ENCODE measurements at regions not wholly inside any gene's neighbourhood (a gene's known extent, or its start where the extent isn't known, plus 50 kb on each side); places are given as distances from the start of the nearest gene placed in this dataset.

GRCh38 chr10:128220021-128220420 lies 93.8 kb upstream of the MKI67 start:
- no peak overlapping the region for H3K27ac ChIP-seq (replicated peaks; ENCODE audit: low read length)

GRCh38 chr10:128221117-128221516 lies 94.9 kb upstream of the MKI67 start:
- Histone ChIP-seq H2AK5ac (ENCODE audit: low read depth, low read length) (no peak overlapping the region), H2BK12ac (ENCODE audit: low read length) (no peak overlapping the region), H3K23ac (ENCODE audit: low read depth, low read length, poor library complexity) (no peak overlapping the region), H2BK120ac (ENCODE audit: low read depth, low read length) (no peak overlapping the region), H3K4me2 (ENCODE audit: insufficient read depth, low read length, poor library complexity, severe bottlenecking) (no peak overlapping the region), H3K14ac (ENCODE audit: low read length) (no peak overlapping the region), H3K36me3 (replicated peaks in 1 of 2; ENCODE audit: control insufficient read depth in 2 of 2, insufficient read depth in 2 of 2, low read length in 2 of 2) (no peaks in the 10 kb centered on the region), H4K8ac (ENCODE audit: low read depth, low read length) (no peak overlapping the region), H4K91ac (ENCODE audit: low read depth, low read length, poor library complexity) (no peak overlapping the region), H3K4me3 (ENCODE audit: low read length in 2 of 2) (no peak overlapping the region), H2BK5ac (ENCODE audit: low read length) (no peak overlapping the region), H3K4me1 (ENCODE audit: control insufficient read depth in 2 of 2, insufficient read depth in 1 of 2, low read depth in 1 of 2, low read length in 2 of 2) (peaks cover 0 to 2% of the 10 kb centered on the region in 2 donors), H3K18ac (ENCODE audit: low read length) (no peak overlapping the region), H3K27me3 (ENCODE audit: control insufficient read depth in 3 of 3, insufficient read depth in 3 of 3, low read depth in 1 of 3, low read length in 3 of 3) (peaks cover 0 to 3% (median 0%) of the 10 kb centered on the region in 3 experiments), H3K27ac (replicated peaks; ENCODE audit: low read length) (no peak overlapping the region), H2BK15ac (ENCODE audit: low read length) (no peak overlapping the region), H3K4ac (ENCODE audit: low read length) (no peak overlapping the region), H3K79me1 (ENCODE audit: low read depth, low read length) (no peaks in the 10 kb centered on the region), H3K9me3 (replicated peaks in 1 of 2; ENCODE audit: control insufficient read depth in 2 of 2, insufficient read depth in 1 of 2, low read depth in 1 of 2, low read length in 2 of 2) (no peaks in the 10 kb centered on the region), H2AFZ (ENCODE audit: low read length) (no peak overlapping the region), H3K9ac (ENCODE audit: low read depth, low read length, poor library complexity) (no peak overlapping the region)
- no peak for DNase-seq (ENCODE audit: low spot score)
- WGBS, 2 donors (ENCODE audit: extremely low coverage in 2 of 2, insufficient read length in 2 of 2, insufficient replicate concordance in 1 of 2): no CpG with 5 or more reads among the region's 11 CpGs

More at GRCh38 chr10:128220021-128220420, 93.8 kb upstream of the MKI67 start:
- H2BK5ac ChIP-seq (ENCODE audit: low read length): no peak overlapping the region
- no peak overlapping the region for H3K18ac ChIP-seq (ENCODE audit: low read length)
- H4K8ac ChIP-seq (ENCODE audit: low read depth, low read length): no peak overlapping the region
- no peak overlapping the region for H3K14ac ChIP-seq (ENCODE audit: low read length)
- H3K9me3 ChIP-seq (replicated peaks in 1 of 2; ENCODE audit: control insufficient read depth in 2 of 2, insufficient read depth in 1 of 2, low read depth in 1 of 2, low read length in 2 of 2): no peaks in the 10 kb centered on the region
- H3K27me3 ChIP-seq (ENCODE audit: control insufficient read depth in 3 of 3, insufficient read depth in 3 of 3, low read depth in 1 of 3, low read length in 3 of 3): peaks cover 0 to 3% (median 0%) of the 10 kb centered on the region in 3 experiments
- H3K23ac ChIP-seq (ENCODE audit: low read depth, low read length, poor library complexity): no peak overlapping the region
- no peak for DNase-seq (ENCODE audit: low spot score)
- H3K9ac ChIP-seq (ENCODE audit: low read depth, low read length, poor library complexity): no peak overlapping the region
- no peak overlapping the region for H2BK15ac ChIP-seq (ENCODE audit: low read length)
- H2AFZ ChIP-seq (ENCODE audit: low read length): no peak overlapping the region
- H3K36me3 ChIP-seq (replicated peaks in 1 of 2; ENCODE audit: control insufficient read depth in 2 of 2, insufficient read depth in 2 of 2, low read length in 2 of 2): no peaks in the 10 kb centered on the region
- no peak overlapping the region for H2BK12ac ChIP-seq (ENCODE audit: low read length)
- H4K91ac ChIP-seq (ENCODE audit: low read depth, low read length, poor library complexity): no peak overlapping the region
- no peak overlapping the region for H3K4me3 ChIP-seq (ENCODE audit: low read length in 2 of 2)
- WGBS, 2 donors (ENCODE audit: extremely low coverage in 2 of 2, insufficient read length in 2 of 2, insufficient replicate concordance in 1 of 2): no CpG with 5 or more reads among the region's 5 CpGs
- H2BK120ac ChIP-seq (ENCODE audit: low read depth, low read length): no peak overlapping the region
- no peak overlapping the region for H2AK5ac ChIP-seq (ENCODE audit: low read depth, low read length)
- H3K4me1 ChIP-seq (ENCODE audit: control insufficient read depth in 2 of 2, insufficient read depth in 1 of 2, low read depth in 1 of 2, low read length in 2 of 2): peaks cover 0 to 8% of the 10 kb centered on the region in 2 donors
- H3K4me2 ChIP-seq (ENCODE audit: insufficient read depth, low read length, poor library complexity, severe bottlenecking): no peak overlapping the region
- H3K79me1 ChIP-seq (ENCODE audit: low read depth, low read length): no peaks in the 10 kb centered on the region
- no peak overlapping the region for H3K4ac ChIP-seq (ENCODE audit: low read length)

- Histone ChIP-seq H4K91ac (ENCODE audit: low read depth, low read length, poor library complexity) (no peak overlapping the region), H3K18ac (ENCODE audit: low read length) (no peak overlapping the region), H3K36me3 (replicated peaks in 1 of 2; ENCODE audit: control insufficient read depth in 2 of 2, insufficient read depth in 2 of 2, low read length in 2 of 2) (no peaks in the 10 kb centered on the region), H3K4me3 (ENCODE audit: low read length in 2 of 2) (no peak overlapping the region), H2AK5ac (ENCODE audit: low read depth, low read length) (no peak overlapping the region), H3K4me1 (ENCODE audit: control insufficient read depth in 2 of 2, insufficient read depth in 1 of 2, low read depth in 1 of 2, low read length in 2 of 2) (peaks cover 0 to 2% of the 10 kb centered on the region in 2 donors), H3K4me2 (ENCODE audit: insufficient read depth, low read length, poor library complexity, severe bottlenecking) (no peak overlapping the region), H3K27ac (replicated peaks; ENCODE audit: low read length) (no peak overlapping the region), H3K9ac (ENCODE audit: low read depth, low read length, poor library complexity) (no peak overlapping the region), H2BK12ac (ENCODE audit: low read length) (no peak overlapping the region), H3K9me3 (replicated peaks in 1 of 2; ENCODE audit: control insufficient read depth in 2 of 2, insufficient read depth in 1 of 2, low read depth in 1 of 2, low read length in 2 of 2) (no peaks in the 10 kb centered on the region), H2BK120ac (ENCODE audit: low read depth, low read length) (no peak overlapping the region), H3K4ac (ENCODE audit: low read length) (no peak overlapping the region), H3K27me3 (ENCODE audit: control insufficient read depth in 3 of 3, insufficient read depth in 3 of 3, low read depth in 1 of 3, low read length in 3 of 3) (peaks cover 0 to 3% (median 0%) of the 10 kb centered on the region in 3 experiments), H2BK15ac (ENCODE audit: low read length) (no peak overlapping the region), H3K14ac (ENCODE audit: low read length) (no peak overlapping the region), H2BK5ac (ENCODE audit: low read length) (no peak overlapping the region), H2AFZ (ENCODE audit: low read length) (no peak overlapping the region), H4K8ac (ENCODE audit: low read depth, low read length) (no peak overlapping the region), H3K79me1 (ENCODE audit: low read depth, low read length) (no peaks in the 10 kb centered on the region), H3K23ac (ENCODE audit: low read depth, low read length, poor library complexity) (no peak overlapping the region)
- WGBS, 2 donors (ENCODE audit: extremely low coverage in 2 of 2, insufficient read length in 2 of 2, insufficient replicate concordance in 1 of 2): no CpG with 5 or more reads among the region's 9 CpGs
- no peak for DNase-seq (ENCODE audit: low spot score)
Observed at GRCh38 chr10:128221807-128222206, 95.6 kb upstream of the MKI67 start.

GRCh38 chr10:128222332-128222849 lies 96.2 kb upstream of the MKI67 start:
- WGBS, 2 donors (ENCODE audit: extremely low coverage in 2 of 2, insufficient read length in 2 of 2, insufficient replicate concordance in 1 of 2): no CpG with 5 or more reads among the region's 11 CpGs
- Histone ChIP-seq H3K4me1 (ENCODE audit: control insufficient read depth in 2 of 2, insufficient read depth in 1 of 2, low read depth in 1 of 2, low read length in 2 of 2) (peaks cover 0 to 2% of the 10 kb centered on the region in 2 donors), H3K9ac (ENCODE audit: low read depth, low read length, poor library complexity) (no peak overlapping the region), H3K4me3 (ENCODE audit: low read length in 2 of 2) (no peak overlapping the region), H4K8ac (ENCODE audit: low read depth, low read length) (no peak overlapping the region), H3K23ac (ENCODE audit: low read depth, low read length, poor library complexity) (no peak overlapping the region), H3K79me1 (ENCODE audit: low read depth, low read length) (no peaks in the 10 kb centered on the region), H3K18ac (ENCODE audit: low read length) (no peak overlapping the region), H4K91ac (ENCODE audit: low read depth, low read length, poor library complexity) (no peak overlapping the region), H3K27me3 (ENCODE audit: control insufficient read depth in 3 of 3, insufficient read depth in 3 of 3, low read depth in 1 of 3, low read length in 3 of 3) (no peaks in the 10 kb centered on the region), H3K27ac (replicated peaks; ENCODE audit: low read length) (no peak overlapping the region), H2BK12ac (ENCODE audit: low read length) (no peak overlapping the region), H2AFZ (ENCODE audit: low read length) (no peak overlapping the region), H2BK120ac (ENCODE audit: low read depth, low read length) (no peak overlapping the region), H3K14ac (ENCODE audit: low read length) (peak overlapping the region; percentile 63), H2BK5ac (ENCODE audit: low read length) (no peak overlapping the region), H3K36me3 (replicated peaks in 1 of 2; ENCODE audit: control insufficient read depth in 2 of 2, insufficient read depth in 2 of 2, low read length in 2 of 2) (no peaks in the 10 kb centered on the region), H2BK15ac (ENCODE audit: low read length) (peak overlapping the region; percentile 82), H2AK5ac (ENCODE audit: low read depth, low read length) (no peak overlapping the region), H3K4me2 (ENCODE audit: insufficient read depth, low read length, poor library complexity, severe bottlenecking) (no peak overlapping the region), H3K9me3 (replicated peaks in 1 of 2; ENCODE audit: control insufficient read depth in 2 of 2, insufficient read depth in 1 of 2, low read depth in 1 of 2, low read length in 2 of 2) (no peaks in the 10 kb centered on the region), H3K4ac (ENCODE audit: low read length) (no peak overlapping the region)
- DNase-seq (ENCODE audit: low spot score): no peak

All from neuronal stem cell (in vitro differentiated cells).